ENCODE measurements at regions not wholly inside any gene's neighbourhood (a gene's known extent, or its start where the extent isn't known, plus 50 kb on each side); places are given as distances from the start of the nearest gene placed in this dataset.
A peak's percentile ranks its signal among the peaks of the same experiment; 100 is the strongest.

DNA sequence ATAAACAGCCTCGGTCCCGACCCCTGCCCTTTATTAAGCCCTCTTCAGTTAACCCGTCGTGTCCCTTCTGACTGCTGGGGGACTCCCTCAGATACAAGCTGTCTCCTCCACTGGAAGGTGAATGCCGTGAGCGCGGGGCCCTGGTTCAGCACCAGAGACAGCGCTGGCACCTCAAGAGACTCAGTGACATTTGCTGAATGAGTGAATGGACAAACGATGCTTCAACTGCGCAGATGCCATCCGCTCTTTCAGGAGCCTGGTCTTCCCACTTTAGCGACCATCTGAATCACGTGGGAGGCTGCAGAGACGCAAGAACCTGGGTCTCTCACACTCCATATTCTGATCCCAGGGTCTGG lies 92.6 kb upstream of the SFSWAP start (continued):
- TF ChIP-seq SUPT5H (IDR thresholded peaks at IDR 0.05), result no peak
- TF ChIP-seq NRF1 (conservative IDR thresholded peaks at IDR 0.05 in 1 of 2, IDR thresholded peaks at IDR 0.05 in 1 of 2), result 0 out of 4 replicates have a peak, but pooled peaks of 1 of the 2 experiments have one; percentile 24
- TF ChIP-seq, protein P1, sequence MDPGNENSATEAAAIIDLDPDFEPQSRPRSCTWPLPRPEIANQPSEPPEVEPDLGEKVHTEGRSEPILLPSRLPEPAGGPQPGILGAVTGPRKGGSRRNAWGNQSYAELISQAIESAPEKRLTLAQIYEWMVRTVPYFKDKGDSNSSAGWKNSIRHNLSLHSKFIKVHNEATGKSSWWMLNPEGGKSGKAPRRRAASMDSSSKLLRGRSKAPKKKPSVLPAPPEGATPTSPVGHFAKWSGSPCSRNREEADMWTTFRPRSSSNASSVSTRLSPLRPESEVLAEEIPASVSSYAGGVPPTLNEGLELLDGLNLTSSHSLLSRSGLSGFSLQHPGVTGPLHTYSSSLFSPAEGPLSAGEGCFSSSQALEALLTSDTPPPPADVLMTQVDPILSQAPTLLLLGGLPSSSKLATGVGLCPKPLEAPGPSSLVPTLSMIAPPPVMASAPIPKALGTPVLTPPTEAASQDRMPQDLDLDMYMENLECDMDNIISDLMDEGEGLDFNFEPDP (CRISPR knock-in tag; IDR thresholded peaks at IDR 0.05), result no peak
- TF ChIP-seq SRSF3 (IDR thresholded peaks at IDR 0.05; ENCODE audit: insufficient read depth, low read length), result no peak
- TF ChIP-seq, protein P2, sequence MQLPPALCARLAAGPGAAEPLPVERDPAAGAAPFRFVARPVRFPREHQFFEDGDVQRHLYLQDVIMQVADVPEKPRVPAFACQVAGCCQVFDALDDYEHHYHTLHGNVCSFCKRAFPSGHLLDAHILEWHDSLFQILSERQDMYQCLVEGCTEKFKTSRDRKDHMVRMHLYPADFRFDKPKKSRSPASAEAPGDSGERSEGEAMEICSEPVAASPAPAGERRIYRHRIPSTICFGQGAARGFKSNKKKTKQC (CRISPR knock-in tag; IDR thresholded peaks at IDR 0.05), result 0 out of 2 replicates have a peak, but pooled peaks have one; percentile 50
- peak; percentile 19; the same call in 1 of the 2 replicates for TF ChIP-seq ZNF263 (CRISPR knock-in tag; IDR thresholded peaks at IDR 0.05; ENCODE audit: borderline replicate concordance)
- TF ChIP-seq, protein P3, sequence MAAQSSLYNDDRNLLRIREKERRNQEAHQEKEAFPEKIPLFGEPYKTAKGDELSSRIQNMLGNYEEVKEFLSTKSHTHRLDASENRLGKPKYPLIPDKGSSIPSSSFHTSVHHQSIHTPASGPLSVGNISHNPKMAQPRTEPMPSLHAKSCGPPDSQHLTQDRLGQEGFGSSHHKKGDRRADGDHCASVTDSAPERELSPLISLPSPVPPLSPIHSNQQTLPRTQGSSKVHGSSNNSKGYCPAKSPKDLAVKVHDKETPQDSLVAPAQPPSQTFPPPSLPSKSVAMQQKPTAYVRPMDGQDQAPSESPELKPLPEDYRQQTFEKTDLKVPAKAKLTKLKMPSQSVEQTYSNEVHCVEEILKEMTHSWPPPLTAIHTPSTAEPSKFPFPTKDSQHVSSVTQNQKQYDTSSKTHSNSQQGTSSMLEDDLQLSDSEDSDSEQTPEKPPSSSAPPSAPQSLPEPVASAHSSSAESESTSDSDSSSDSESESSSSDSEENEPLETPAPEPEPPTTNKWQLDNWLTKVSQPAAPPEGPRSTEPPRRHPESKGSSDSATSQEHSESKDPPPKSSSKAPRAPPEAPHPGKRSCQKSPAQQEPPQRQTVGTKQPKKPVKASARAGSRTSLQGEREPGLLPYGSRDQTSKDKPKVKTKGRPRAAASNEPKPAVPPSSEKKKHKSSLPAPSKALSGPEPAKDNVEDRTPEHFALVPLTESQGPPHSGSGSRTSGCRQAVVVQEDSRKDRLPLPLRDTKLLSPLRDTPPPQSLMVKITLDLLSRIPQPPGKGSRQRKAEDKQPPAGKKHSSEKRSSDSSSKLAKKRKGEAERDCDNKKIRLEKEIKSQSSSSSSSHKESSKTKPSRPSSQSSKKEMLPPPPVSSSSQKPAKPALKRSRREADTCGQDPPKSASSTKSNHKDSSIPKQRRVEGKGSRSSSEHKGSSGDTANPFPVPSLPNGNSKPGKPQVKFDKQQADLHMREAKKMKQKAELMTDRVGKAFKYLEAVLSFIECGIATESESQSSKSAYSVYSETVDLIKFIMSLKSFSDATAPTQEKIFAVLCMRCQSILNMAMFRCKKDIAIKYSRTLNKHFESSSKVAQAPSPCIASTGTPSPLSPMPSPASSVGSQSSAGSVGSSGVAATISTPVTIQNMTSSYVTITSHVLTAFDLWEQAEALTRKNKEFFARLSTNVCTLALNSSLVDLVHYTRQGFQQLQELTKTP (IDR thresholded peaks at IDR 0.05; ENCODE audit: low read depth in 1 of 2, partially characterized antibody in 2 of 2), result peak in 1 of 2 experiments; percentile 52
- peak; percentile 82 for TF ChIP-seq POLR2AphosphoS2 (IDR thresholded peaks at IDR 0.05; ENCODE audit: low read length)
- 0 out of 4 replicates have a peak, but pooled peaks of 1 of the 2 experiments have one; percentile 44 for TF ChIP-seq SIN3A (IDR thresholded peaks at IDR 0.05; ENCODE audit: borderline replicate concordance in 2 of 2, control insufficient read depth in 1 of 2, low read depth in 2 of 2, low read length in 2 of 2)
- 0 out of 2 replicates have a peak, but pooled peaks have one; percentile 22 for TF ChIP-seq ZNF766 (CRISPR knock-in tag; conservative IDR thresholded peaks at IDR 0.05)
- TF ChIP-seq ETV1 (tag; conservative IDR thresholded peaks at IDR 0.05; ENCODE audit: low read depth), result no peak
- peak; percentile 11 for TF ChIP-seq MEIS2 (IDR thresholded peaks at IDR 0.05; ENCODE audit: partially characterized antibody)
- TF ChIP-seq EHMT2 (IDR thresholded peaks at IDR 0.05), result peak; percentile 96
